ENCODE measurements at regions not wholly inside any gene's neighbourhood (a gene's known extent, or its start where the extent isn't known, plus 50 kb on each side); places are given as distances from the start of the nearest gene placed in this dataset.

DNA sequence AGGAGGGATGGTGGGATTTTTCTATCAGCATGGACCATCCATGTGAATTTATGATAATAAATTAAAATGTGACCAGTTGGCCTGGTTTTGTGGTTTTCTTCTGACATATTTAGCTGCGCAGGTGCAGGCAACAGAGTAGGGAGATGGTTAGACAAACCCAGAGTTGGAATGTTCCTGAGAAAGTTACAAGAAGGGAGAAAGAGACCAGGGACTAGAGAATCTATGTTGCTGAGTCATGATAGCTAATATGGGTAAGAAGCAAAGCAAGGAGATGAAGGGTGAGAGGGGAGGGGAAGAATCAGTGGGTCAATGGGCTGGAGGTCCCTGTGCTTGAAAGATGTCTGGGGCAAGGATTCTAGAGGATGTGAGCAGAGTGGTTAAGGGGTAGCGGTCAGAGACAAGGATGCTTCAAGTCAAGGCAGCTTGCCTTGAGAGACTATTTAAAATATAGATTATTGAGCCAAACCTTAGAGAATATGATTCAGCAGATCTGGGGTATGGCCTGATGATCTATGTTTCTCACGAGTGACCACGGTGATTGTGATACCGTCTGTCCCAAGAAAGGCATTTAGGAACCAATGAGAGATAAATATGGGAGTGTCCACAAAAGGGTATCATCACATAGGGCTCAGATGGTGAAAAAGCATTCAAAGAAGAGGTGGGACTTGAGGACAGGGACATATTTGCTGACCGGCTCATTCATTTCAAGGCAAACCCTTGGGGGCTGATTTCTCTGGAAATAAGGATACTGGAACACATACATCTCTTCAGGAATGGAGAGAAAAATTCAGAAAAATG lies 219.7 kb upstream of the PLD5 start:
- H3K4me1 ChIP-seq, result peaks cover 21% of the 10 kb centered on the region; the same call in 1 of the 2 replicates
- intact Hi-C loops (cut with micrococcal nuclease; ENCODE audit: unreplicated experiment), result no loop called here
- H3K9me3 Mint-ChIP-seq (ENCODE audit: unreplicated experiment), result peaks cover 28% of the 10 kb centered on the region
- H3K4me3 ChIP-seq (ENCODE audit: low read depth, low read length), result no peak overlapping the region
- H3K9me3 ChIP-seq, result no peaks in the 10 kb centered on the region; the same call in 1 of the 2 replicates
- DNase-seq, result no peak
- POLR2A ChIA-PET, result no interaction called here
- CTCF ChIA-PET, result no interaction called here
- H3K27ac Mint-ChIP-seq (ENCODE audit: unreplicated experiment), result peak overlapping the region; percentile 70
- BruUV-seq (replicated peaks), result no TSS peak
- TF ChIP-seq, protein P1, sequence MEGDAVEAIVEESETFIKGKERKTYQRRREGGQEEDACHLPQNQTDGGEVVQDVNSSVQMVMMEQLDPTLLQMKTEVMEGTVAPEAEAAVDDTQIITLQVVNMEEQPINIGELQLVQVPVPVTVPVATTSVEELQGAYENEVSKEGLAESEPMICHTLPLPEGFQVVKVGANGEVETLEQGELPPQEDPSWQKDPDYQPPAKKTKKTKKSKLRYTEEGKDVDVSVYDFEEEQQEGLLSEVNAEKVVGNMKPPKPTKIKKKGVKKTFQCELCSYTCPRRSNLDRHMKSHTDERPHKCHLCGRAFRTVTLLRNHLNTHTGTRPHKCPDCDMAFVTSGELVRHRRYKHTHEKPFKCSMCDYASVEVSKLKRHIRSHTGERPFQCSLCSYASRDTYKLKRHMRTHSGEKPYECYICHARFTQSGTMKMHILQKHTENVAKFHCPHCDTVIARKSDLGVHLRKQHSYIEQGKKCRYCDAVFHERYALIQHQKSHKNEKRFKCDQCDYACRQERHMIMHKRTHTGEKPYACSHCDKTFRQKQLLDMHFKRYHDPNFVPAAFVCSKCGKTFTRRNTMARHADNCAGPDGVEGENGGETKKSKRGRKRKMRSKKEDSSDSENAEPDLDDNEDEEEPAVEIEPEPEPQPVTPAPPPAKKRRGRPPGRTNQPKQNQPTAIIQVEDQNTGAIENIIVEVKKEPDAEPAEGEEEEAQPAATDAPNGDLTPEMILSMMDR (IDR thresholded peaks at IDR 0.05; ENCODE audit: insufficient read depth in 1 of 2, low read depth in 1 of 2, low read length in 1 of 2, severe bottlenecking in 1 of 2, unreplicated experiment in 1 of 2), result no peak
- H3K36me3 ChIP-seq (ENCODE audit: control insufficient read depth, insufficient read depth, low read length), result no peaks in the 10 kb centered on the region
- H3K4me1 Mint-ChIP-seq (ENCODE audit: low read depth, unreplicated experiment), result peaks cover 12% of the 10 kb centered on the region
- H3K4me3 Mint-ChIP-seq (ENCODE audit: unreplicated experiment), result no peak overlapping the region
- H3K27me3 Mint-ChIP-seq (ENCODE audit: insufficient read depth, unreplicated experiment), result no peaks in the 10 kb centered on the region
- H3K36me3 Mint-ChIP-seq (ENCODE audit: insufficient read depth, unreplicated experiment), result no peaks in the 10 kb centered on the region
- no peaks in the 10 kb centered on the region for H3K27me3 ChIP-seq (replicated peaks; ENCODE audit: control insufficient read depth, insufficient read depth, low read length)

DNA sequence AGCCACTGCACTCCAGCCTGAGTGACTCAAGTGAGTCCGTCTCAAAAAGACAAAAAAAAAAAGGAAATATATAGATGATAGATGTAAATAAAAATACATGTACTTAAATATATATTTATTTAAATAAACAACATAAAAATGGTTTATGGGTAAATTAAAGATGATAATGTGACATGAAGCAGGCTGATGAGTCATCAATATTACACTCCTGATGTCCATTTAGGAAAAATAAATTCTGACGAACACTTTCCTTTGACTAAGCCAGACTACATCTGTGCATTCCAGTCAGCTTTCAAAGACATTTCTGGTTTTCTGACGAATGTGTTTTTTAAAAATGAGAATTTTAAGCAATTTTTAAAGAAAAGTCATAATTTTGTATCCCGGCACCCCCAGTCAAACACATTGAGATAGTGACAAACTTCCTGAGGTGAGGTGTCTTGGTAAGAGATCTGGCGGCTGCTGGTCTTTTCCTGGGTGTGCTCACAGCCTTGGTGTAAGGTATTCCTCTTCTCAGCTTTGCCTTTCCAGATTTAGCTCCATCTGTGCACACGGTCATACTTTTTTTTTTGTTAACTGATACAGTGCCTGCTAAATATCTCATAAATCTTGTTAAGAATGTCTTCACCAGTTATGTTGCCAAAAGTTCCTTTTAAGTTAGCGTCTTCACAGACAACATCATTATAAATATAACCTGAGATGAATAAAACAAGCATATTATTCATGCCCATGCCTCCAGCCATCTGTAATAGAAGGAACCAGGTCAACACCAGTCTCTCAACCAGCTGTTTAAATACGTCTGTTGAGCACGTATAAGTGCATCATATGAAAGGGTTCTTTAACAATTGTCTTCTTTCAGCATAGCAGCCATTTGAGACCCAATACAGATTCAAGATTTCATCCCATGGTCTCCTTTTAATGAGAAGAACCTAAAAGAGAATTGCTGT lies 214.5 kb upstream of the PLD5 start:
- ChIA-PET POLR2A (no interaction called here), CTCF (no interaction called here)
- H3K9me3 Mint-ChIP-seq (ENCODE audit: unreplicated experiment), result peaks cover 28% of the 10 kb centered on the region
- H3K4me1 Mint-ChIP-seq (ENCODE audit: low read depth, unreplicated experiment), result peaks cover 12% of the 10 kb centered on the region
- H3K27ac Mint-ChIP-seq (ENCODE audit: unreplicated experiment), result no peak overlapping the region
- no peak for DNase-seq
- no peaks in the 10 kb centered on the region for H3K36me3 ChIP-seq (ENCODE audit: control insufficient read depth, insufficient read depth, low read length)
- H3K27me3 Mint-ChIP-seq (ENCODE audit: insufficient read depth, unreplicated experiment), result no peaks in the 10 kb centered on the region
- no peak overlapping the region for H3K4me3 Mint-ChIP-seq (ENCODE audit: unreplicated experiment)
- no peak overlapping the region for H3K4me3 ChIP-seq (ENCODE audit: low read depth, low read length)
- no peaks in the 10 kb centered on the region for H3K36me3 Mint-ChIP-seq (ENCODE audit: insufficient read depth, unreplicated experiment)
- TF ChIP-seq, protein P1 (IDR thresholded peaks at IDR 0.05; ENCODE audit: insufficient read depth in 1 of 2, low read depth in 1 of 2, low read length in 1 of 2, severe bottlenecking in 1 of 2, unreplicated experiment in 1 of 2), result no peak
- intact Hi-C loops (cut with micrococcal nuclease; ENCODE audit: unreplicated experiment), result no loop called here
- peaks cover 9% of the 10 kb centered on the region; the same call in 1 of the 2 replicates for H3K4me1 ChIP-seq
- H3K27me3 ChIP-seq (replicated peaks; ENCODE audit: control insufficient read depth, insufficient read depth, low read length), result no peaks in the 10 kb centered on the region
- BruUV-seq (replicated peaks), result no TSS peak
- no peaks in the 10 kb centered on the region; the same call in 1 of the 2 replicates for H3K9me3 ChIP-seq

DNA sequence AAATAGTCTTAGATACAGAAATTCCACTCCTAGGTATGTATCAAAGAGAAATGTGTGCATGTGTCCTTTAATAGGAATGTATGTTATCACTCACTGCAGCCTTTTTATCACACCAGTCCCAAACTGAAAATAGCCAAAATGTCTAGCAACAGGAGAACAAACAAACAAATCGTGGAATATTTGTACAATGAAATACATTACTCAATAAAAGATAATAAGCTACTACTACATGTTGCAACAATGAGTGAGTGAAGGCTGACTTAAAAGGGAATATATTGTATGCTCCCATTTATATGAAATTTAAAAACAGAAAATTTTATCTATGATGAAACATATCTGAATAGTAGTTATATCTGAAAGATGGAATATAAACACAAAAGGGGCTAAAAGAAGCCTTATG lies 212.1 kb upstream of the PLD5 start:
- Histone ChIP-seq H3K27me3 (replicated peaks; ENCODE audit: control insufficient read depth, insufficient read depth, low read length) (no peaks in the 10 kb centered on the region), H3K4me1 (no peaks in the 10 kb centered on the region), H3K9me3 (no peaks in the 10 kb centered on the region; the same call in 1 of the 2 replicates), H3K4me3 (ENCODE audit: low read depth, low read length) (no peak overlapping the region), H3K36me3 (ENCODE audit: control insufficient read depth, insufficient read depth, low read length) (no peaks in the 10 kb centered on the region)
- Mint-ChIP-seq H3K4me3 (ENCODE audit: unreplicated experiment) (no peak overlapping the region), H3K9me3 (ENCODE audit: unreplicated experiment) (peaks cover 8% of the 10 kb centered on the region), H3K4me1 (ENCODE audit: low read depth, unreplicated experiment) (no peaks in the 10 kb centered on the region), H3K27ac (ENCODE audit: unreplicated experiment) (no peak overlapping the region), H3K36me3 (ENCODE audit: insufficient read depth, unreplicated experiment) (no peaks in the 10 kb centered on the region), H3K27me3 (ENCODE audit: insufficient read depth, unreplicated experiment) (no peaks in the 10 kb centered on the region)
- peak in 1 of 2 experiments; percentile 2 for DNase-seq
- CTCF ChIA-PET, result no interaction called here
- BruUV-seq (replicated peaks), result no TSS peak
- POLR2A ChIA-PET, result no interaction called here
- TF ChIP-seq, protein P1 (IDR thresholded peaks at IDR 0.05; ENCODE audit: insufficient read depth in 1 of 2, low read depth in 1 of 2, low read length in 1 of 2, severe bottlenecking in 1 of 2, unreplicated experiment in 1 of 2), result no peak
- intact Hi-C loops (cut with micrococcal nuclease; ENCODE audit: unreplicated experiment), result no loop called here

All from Caco-2 (cell line).